Keratinocyte (primary cell): ENCODE measurements at regions not wholly inside any gene's neighbourhood (a gene's known extent, or its start where the extent isn't known, plus 50 kb on each side); places are given as distances from the start of the nearest gene placed in this dataset.

Experiments
- DNase-seq: peaks from one replicate; pipeline ENCODE4 v3.0.0-alpha.2; 2011; ENCODE audit warnings: low read depth, missing footprints, low spot score
- FAIRE-seq: peaks from 2 replicates; lab custom pipeline; 2011; peaks lifted over from hg19 to GRCh38; lab: Jason Lieb, UNC
- H2AFZ ChIP-seq: 2 replicates; pipeline ENCODE4 v1.6.0; 2012; ENCODE audit warnings: low read length, control low read depth, inconsistent platforms; ENCODE audit not compliant: control insufficient read depth
- H3K27ac ChIP-seq: 2 replicates; pipeline ENCODE4 v1.5.1; 2011; ENCODE audit warnings: low read length; ENCODE audit not compliant: control insufficient read depth, insufficient read depth
- H3K27me3 ChIP-seq: 3 replicates; pipeline ENCODE4 v1.6.0; 2011; ENCODE audit warnings: low read length; ENCODE audit not compliant: control insufficient read depth, insufficient read depth; ENCODE audit errors: extremely low read depth
- H3K36me3 ChIP-seq, 2 experiments: 2 replicates in 1 of 2; 3 replicates in 1 of 2; pipeline ENCODE4 v1.5.1; 2011; ENCODE audit warnings: low read length in 2 of 2, mild to moderate bottlenecking in 1 of 2; ENCODE audit not compliant: control insufficient read depth in 2 of 2, insufficient read depth in 2 of 2; ENCODE audit errors: extremely low read depth in 1 of 2
- H3K4me1 ChIP-seq: 3 replicates; pipeline ENCODE4 v1.5.1; 2011; ENCODE audit warnings: low read length; ENCODE audit not compliant: control insufficient read depth, insufficient read depth; ENCODE audit errors: extremely low read depth
- H3K4me2 ChIP-seq: 3 replicates; pipeline ENCODE4 v1.6.0; 2011; ENCODE audit warnings: low read depth, low read length; ENCODE audit not compliant: control insufficient read depth, insufficient read depth; ENCODE audit errors: extremely low read depth
- H3K4me3 ChIP-seq, 3 experiments: fragments of 200-600 bp in 1 of 3; sonication (generic) in 1 of 3; 2 replicates in 2 of 3; 3 replicates in 1 of 3; pipeline ENCODE4 v1.5.1; 2011 to 2016; ENCODE audit warnings: low read length in 3 of 3, mild to moderate bottlenecking in 3 of 3, control low read depth in 2 of 3, inconsistent platforms in 1 of 3, low read depth in 1 of 3, mixed read lengths in 1 of 3, mixed run types in 1 of 3, moderate library complexity in 1 of 3; ENCODE audit not compliant: control insufficient read depth in 2 of 3, insufficient read depth in 2 of 3; ENCODE audit errors: extremely low read depth in 1 of 3
- H3K79me2 ChIP-seq: 2 replicates; pipeline ENCODE4 v1.6.0; 2012; ENCODE audit warnings: low read length; ENCODE audit not compliant: control insufficient read depth, insufficient read depth
- H3K9ac ChIP-seq: 3 replicates; pipeline ENCODE4 v1.6.0; 2011; ENCODE audit warnings: low read length; ENCODE audit not compliant: control insufficient read depth, insufficient read depth; ENCODE audit errors: extremely low read depth
- H3K9me1 ChIP-seq: 3 replicates; pipeline ENCODE4 v1.6.0; 2011; ENCODE audit warnings: low read length; ENCODE audit not compliant: control insufficient read depth, insufficient read depth; ENCODE audit errors: extremely low read depth
- H3K9me3 ChIP-seq: 2 replicates; pipeline ENCODE4 v1.5.1; 2012; ENCODE audit warnings: low read depth, low read length; ENCODE audit not compliant: control insufficient read depth
- H4K20me1 ChIP-seq: 3 replicates; pipeline ENCODE4 v1.6.0; 2011; ENCODE audit warnings: low read length; ENCODE audit not compliant: control insufficient read depth, insufficient read depth; ENCODE audit errors: extremely low read depth
- EZH2 ChIP-seq: IDR thresholded peaks from one replicate; pipeline ENCODE4 v1.6.1; 2012; ENCODE audit warnings: inconsistent platforms, mild to moderate bottlenecking, low read length, moderate library complexity
- dilution Hi-C: fragments of 300-500 bp; cut with MboI; formaldehyde crosslinking; loops from one replicate; pipeline ENCODE4 v1.7.0; 2020; ENCODE audit warnings: low sequenced_read_pairs; ENCODE audit not compliant: extremely low pct_ligation_motif_present
- TF ChIP-seq, protein P1 (sequence below), 3 experiments: IDR thresholded peaks in 1 of 3; conservative IDR thresholded peaks in 1 of 3; optimal IDR thresholded peaks in 1 of 3; 2 replicates in 2 of 3; 3 replicates in 1 of 3; pipeline versions ENCODE3 to v1.5.1; 2011; ENCODE audit warnings: low read length in 3 of 3, mild to moderate bottlenecking in 3 of 3, moderate library complexity in 2 of 3, control low read depth in 1 of 3, inconsistent platforms in 1 of 3; ENCODE audit not compliant: insufficient read depth in 2 of 3; ENCODE audit errors: extremely low read depth in 1 of 3

DNA sequence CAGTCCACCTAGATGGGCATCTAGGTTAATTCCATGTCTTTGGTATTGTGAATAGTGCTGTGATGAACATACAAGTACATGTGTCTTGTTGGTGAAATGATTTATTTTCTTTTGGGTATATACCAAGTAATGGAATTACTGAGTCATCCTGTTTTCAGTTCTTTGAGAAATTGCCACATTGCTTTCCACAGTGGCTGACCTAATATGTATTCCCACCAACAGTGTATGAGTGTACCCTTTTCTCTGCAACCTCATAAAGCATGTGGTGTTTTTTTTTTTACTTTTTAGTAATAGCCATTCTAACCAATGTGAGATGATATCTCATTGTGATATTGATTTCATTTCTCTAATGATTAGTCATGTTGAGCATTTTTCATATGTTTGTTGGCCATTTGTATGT, 86.0 kb upstream of the NDN start:
- Histone ChIP-seq H3K27me3 (no peaks in the 10 kb centered on the region), H3K4me2 (no peak overlapping the region), H3K79me2 (no peaks in the 10 kb centered on the region), H3K9ac (no peak overlapping the region), H3K9me1 (no peaks in the 10 kb centered on the region), H4K20me1 (no peaks in the 10 kb centered on the region), H3K9me3 (no peaks in the 10 kb centered on the region), H2AFZ (no peak overlapping the region), H3K27ac (no peak overlapping the region), H3K4me1 (no peaks in the 10 kb centered on the region), H3K4me3 (no peak overlapping the region), H3K36me3 (no peaks in the 10 kb centered on the region)
- dilution Hi-C loops = no loop called here
- FAIRE-seq = no peak
- no peak for TF ChIP-seq EZH2
- TF ChIP-seq, protein P1, sequence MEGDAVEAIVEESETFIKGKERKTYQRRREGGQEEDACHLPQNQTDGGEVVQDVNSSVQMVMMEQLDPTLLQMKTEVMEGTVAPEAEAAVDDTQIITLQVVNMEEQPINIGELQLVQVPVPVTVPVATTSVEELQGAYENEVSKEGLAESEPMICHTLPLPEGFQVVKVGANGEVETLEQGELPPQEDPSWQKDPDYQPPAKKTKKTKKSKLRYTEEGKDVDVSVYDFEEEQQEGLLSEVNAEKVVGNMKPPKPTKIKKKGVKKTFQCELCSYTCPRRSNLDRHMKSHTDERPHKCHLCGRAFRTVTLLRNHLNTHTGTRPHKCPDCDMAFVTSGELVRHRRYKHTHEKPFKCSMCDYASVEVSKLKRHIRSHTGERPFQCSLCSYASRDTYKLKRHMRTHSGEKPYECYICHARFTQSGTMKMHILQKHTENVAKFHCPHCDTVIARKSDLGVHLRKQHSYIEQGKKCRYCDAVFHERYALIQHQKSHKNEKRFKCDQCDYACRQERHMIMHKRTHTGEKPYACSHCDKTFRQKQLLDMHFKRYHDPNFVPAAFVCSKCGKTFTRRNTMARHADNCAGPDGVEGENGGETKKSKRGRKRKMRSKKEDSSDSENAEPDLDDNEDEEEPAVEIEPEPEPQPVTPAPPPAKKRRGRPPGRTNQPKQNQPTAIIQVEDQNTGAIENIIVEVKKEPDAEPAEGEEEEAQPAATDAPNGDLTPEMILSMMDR (optimal IDR thresholded peaks at IDR 0.05 in 1 of 3, IDR thresholded peaks at IDR 0.05 in 1 of 3, conservative IDR thresholded peaks at IDR 0.05 in 1 of 3; ENCODE audit: extremely low read depth in 1 of 3, insufficient read depth in 2 of 3, low read length in 3 of 3) = no peak
- DNase-seq = no peak

DNA sequence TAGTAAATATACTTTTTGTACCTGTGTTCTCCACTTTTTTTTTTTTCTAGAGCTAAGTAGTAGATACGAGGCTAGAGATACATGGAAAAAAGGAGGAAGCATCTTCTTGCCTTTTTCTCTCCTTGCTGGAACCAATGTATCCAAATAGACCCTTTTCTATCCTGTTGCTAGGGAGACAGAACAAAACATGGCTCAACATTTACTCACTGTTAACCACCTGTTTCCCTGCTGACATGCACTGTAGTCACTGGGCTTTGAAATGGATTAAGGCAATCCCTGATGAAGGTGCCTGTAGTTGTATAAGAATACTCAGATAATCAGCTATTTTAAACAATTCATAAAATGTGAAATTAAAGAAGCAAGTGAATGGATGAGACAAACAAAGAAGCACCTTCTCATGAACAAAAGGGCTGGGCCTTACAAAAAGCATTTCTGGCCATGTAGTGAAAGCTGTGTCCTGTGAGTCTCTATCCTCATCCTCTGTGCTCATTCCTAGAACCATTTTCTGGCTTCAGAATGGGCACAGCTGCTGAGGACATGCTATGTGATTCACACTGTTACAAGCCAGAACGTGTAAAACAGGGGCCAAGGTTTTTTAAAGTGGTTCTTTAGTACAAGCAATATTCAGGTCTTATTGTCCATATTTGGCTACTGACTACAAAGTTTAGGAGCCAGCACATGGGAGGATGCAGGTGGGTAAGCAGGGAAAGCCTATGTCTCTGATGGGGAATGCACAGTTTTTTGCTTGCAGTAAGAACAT, 100.4 kb upstream of the NDN start:
- H3K79me2 ChIP-seq = no peaks in the 10 kb centered on the region
- H3K4me2 ChIP-seq = no peak overlapping the region
- H4K20me1 ChIP-seq = no peaks in the 10 kb centered on the region
- no peaks in the 10 kb centered on the region for H3K4me1 ChIP-seq
- no peaks in the 10 kb centered on the region for H3K36me3 ChIP-seq
- no peak overlapping the region for H3K9ac ChIP-seq
- no peak for FAIRE-seq
- DNase-seq = no peak
- H3K4me3 ChIP-seq = no peak overlapping the region
- TF ChIP-seq, protein P1 (optimal IDR thresholded peaks at IDR 0.05 in 1 of 3, IDR thresholded peaks at IDR 0.05 in 1 of 3, conservative IDR thresholded peaks at IDR 0.05 in 1 of 3; ENCODE audit: extremely low read depth in 1 of 3, insufficient read depth in 2 of 3, low read length in 3 of 3) = no peak
- TF ChIP-seq EZH2 = no peak
- H3K9me3 ChIP-seq = peaks cover 2% of the 10 kb centered on the region
- dilution Hi-C loops = no loop called here
- no peak overlapping the region for H3K27ac ChIP-seq
- H2AFZ ChIP-seq = no peak overlapping the region
- H3K27me3 ChIP-seq = no peaks in the 10 kb centered on the region
- H3K9me1 ChIP-seq = no peaks in the 10 kb centered on the region
